ENCODE measurements at regions not wholly inside any gene's neighbourhood (a gene's known extent, or its start where the extent isn't known, plus 50 kb on each side); places are given as distances from the start of the nearest gene placed in this dataset.

DNA sequence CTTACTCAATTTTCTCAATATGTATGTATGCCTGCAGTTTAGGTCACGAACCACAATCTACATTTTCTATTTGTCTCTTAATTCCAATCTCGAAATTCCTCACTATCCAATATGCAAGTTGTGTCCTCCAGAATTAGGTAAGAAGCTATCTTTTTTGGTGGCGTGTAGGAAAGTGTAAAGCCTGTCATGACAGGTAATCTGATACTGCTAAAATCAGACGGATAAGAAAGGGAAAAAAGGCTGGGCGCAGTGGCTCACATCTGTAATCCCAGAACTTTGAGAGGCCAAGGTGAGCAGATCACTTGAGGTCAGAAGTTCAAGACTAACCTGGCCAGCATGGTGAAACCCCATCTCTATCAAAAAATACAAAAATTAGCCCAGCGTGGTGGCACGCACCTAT, 185.3 kb downstream of the IBTK start:
- ChIA-PET POLR2A (interaction anchor here (0.5 kb wide), 2 partner anchors 13 to 116 kb away, joined by 3 to 4 read pairs; no protein-coding TSS in a partner anchor), CTCF (no interaction called here)
- ATAC-seq, result no peak
- Mint-ChIP-seq H3K27me3 (ENCODE audit: low read depth) (no peaks in the 10 kb centered on the region), H3K4me1 (no peaks in the 10 kb centered on the region), H3K9me3 (no peaks in the 10 kb centered on the region), H3K27ac (no peak overlapping the region), H3K36me3 (no peaks in the 10 kb centered on the region), H3K4me3 (no peak overlapping the region)
- TF ChIP-seq ATF6 (CRISPR knock-in tag; IDR thresholded peaks at IDR 0.05) (no peak), NR3C1 (CRISPR knock-in tag; conservative IDR thresholded peaks at IDR 0.05; ENCODE audit: low read depth) (no peak)
- TF ChIP-seq, protein P1, sequence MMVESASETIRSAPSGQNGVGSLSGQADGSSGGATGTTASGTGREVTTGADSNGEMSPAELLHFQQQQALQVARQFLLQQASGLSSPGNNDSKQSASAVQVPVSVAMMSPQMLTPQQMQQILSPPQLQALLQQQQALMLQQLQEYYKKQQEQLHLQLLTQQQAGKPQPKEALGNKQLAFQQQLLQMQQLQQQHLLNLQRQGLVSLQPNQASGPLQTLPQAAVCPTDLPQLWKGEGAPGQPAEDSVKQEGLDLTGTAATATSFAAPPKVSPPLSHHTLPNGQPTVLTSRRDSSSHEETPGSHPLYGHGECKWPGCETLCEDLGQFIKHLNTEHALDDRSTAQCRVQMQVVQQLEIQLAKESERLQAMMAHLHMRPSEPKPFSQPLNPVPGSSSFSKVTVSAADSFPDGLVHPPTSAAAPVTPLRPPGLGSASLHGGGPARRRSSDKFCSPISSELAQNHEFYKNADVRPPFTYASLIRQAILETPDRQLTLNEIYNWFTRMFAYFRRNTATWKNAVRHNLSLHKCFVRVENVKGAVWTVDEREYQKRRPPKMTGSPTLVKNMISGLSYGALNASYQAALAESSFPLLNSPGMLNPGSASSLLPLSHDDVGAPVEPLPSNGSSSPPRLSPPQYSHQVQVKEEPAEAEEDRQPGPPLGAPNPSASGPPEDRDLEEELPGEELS (CRISPR knock-in tag; IDR thresholded peaks at IDR 0.05), result no peak
- TF ChIP-seq, protein P2, sequence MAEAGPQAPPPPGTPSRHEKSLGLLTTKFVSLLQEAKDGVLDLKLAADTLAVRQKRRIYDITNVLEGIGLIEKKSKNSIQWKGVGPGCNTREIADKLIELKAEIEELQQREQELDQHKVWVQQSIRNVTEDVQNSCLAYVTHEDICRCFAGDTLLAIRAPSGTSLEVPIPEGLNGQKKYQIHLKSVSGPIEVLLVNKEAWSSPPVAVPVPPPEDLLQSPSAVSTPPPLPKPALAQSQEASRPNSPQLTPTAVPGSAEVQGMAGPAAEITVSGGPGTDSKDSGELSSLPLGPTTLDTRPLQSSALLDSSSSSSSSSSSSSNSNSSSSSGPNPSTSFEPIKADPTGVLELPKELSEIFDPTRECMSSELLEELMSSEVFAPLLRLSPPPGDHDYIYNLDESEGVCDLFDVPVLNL (CRISPR knock-in tag; IDR thresholded peaks at IDR 0.05; ENCODE audit: borderline replicate concordance, low read depth), result no peak
- TF ChIP-seq, protein P3, sequence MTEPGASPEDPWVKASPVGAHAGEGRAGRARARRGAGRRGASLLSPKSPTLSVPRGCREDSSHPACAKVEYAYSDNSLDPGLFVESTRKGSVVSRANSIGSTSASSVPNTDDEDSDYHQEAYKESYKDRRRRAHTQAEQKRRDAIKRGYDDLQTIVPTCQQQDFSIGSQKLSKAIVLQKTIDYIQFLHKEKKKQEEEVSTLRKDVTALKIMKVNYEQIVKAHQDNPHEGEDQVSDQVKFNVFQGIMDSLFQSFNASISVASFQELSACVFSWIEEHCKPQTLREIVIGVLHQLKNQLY (CRISPR knock-in tag; IDR thresholded peaks at IDR 0.05), result no peak
- no peak for DNase-seq (ENCODE audit: low spot score)

GRCh38 chr6:82057846-82058554, 189.5 kb downstream of the IBTK start:
- ChIA-PET CTCF (no interaction called here), POLR2A (no interaction called here)
- no peak overlapping the region for H3K4me3 Mint-ChIP-seq
- no peak overlapping the region for H3K27ac Mint-ChIP-seq
- DNase-seq (ENCODE audit: low spot score), result no peak
- no peaks in the 10 kb centered on the region for H3K27me3 Mint-ChIP-seq (ENCODE audit: low read depth)
- TF ChIP-seq ARID4B (CRISPR knock-in tag; IDR thresholded peaks at IDR 0.05; ENCODE audit: borderline replicate concordance) (no peak), ZNF423 (CRISPR knock-in tag; IDR thresholded peaks at IDR 0.05) (no peak)
- H3K36me3 Mint-ChIP-seq, result no peaks in the 10 kb centered on the region
- H3K9me3 Mint-ChIP-seq, result no peaks in the 10 kb centered on the region
- no peaks in the 10 kb centered on the region for H3K4me1 Mint-ChIP-seq
- ATAC-seq, result peak; percentile 41; the same call in 1 of the 2 replicates

DNA sequence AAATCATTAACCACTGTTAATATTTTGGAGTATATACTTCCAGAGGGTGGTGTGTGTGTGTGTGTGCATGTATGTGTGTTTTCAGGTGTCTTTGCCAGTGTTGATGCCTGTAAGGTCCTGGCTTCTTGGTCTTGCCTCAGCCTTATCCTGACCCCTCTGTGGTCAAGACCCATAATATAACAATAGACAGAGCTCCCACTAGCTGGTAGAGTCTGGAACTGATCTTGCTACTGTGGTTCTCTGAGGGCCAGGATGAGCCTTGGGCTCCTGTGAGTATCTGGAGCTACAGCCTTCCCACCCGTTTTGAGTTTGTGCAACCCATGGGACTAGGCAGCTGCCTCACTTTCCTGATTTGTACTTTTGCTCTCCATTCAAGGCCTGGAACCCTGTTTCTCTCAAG, 191.0 kb downstream of the IBTK start:
- no peak for TF ChIP-seq GABPB1 (CRISPR knock-in tag; IDR thresholded peaks at IDR 0.05)
- TF ChIP-seq ELF4 (CRISPR knock-in tag; IDR thresholded peaks at IDR 0.05; ENCODE audit: low read depth), result no peak
- TF ChIP-seq TCF7 (CRISPR knock-in tag; IDR thresholded peaks at IDR 0.05; ENCODE audit: low read depth), result no peak
- TF ChIP-seq ZBTB43 (CRISPR knock-in tag; IDR thresholded peaks at IDR 0.05), result no peak
- TF ChIP-seq IRF2 (CRISPR knock-in tag; IDR thresholded peaks at IDR 0.05; ENCODE audit: borderline replicate concordance, low read depth), result no peak
- no peak for TF ChIP-seq SP1 (CRISPR knock-in tag; conservative IDR thresholded peaks at IDR 0.05)
- TF ChIP-seq, protein P4, sequence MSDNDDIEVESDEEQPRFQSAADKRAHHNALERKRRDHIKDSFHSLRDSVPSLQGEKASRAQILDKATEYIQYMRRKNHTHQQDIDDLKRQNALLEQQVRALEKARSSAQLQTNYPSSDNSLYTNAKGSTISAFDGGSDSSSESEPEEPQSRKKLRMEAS (CRISPR knock-in tag; IDR thresholded peaks at IDR 0.05), result no peak
- TF ChIP-seq SMAD3 (CRISPR knock-in tag; IDR thresholded peaks at IDR 0.05; ENCODE audit: borderline replicate concordance), result no peak
- DNase-seq (ENCODE audit: low spot score) (no peak), ATAC-seq (peak; percentile 77)
- Mint-ChIP-seq H3K9me3 (no peaks in the 10 kb centered on the region), H3K36me3 (no peaks in the 10 kb centered on the region), H3K27ac (no peak overlapping the region), H3K27me3 (ENCODE audit: low read depth) (no peaks in the 10 kb centered on the region), H3K4me1 (no peaks in the 10 kb centered on the region), H3K4me3 (no peak overlapping the region)
- POLR2A ChIA-PET, result no interaction called here
- CTCF ChIA-PET, result no interaction called here

Measured in WTC11 (cell line).